Endothelial cell of umbilical vein (primary cell): ENCODE measurements at regions not wholly inside any gene's neighbourhood (a gene's known extent, or its start where the extent isn't known, plus 50 kb on each side); places are given as distances from the start of the nearest gene placed in this dataset.

Experiments used
- BruUV-seq: library from RNA; stranded (reverse); fragments of 400-500 nt; replicated peaks from 2 replicates; lab custom pipeline; 2021; lab: Mats Ljungman, UMichigan
- CTCF ChIA-PET: fragments of 300-600, 350-600 bp; sonication (Branson Sonifier 250); formaldehyde crosslinking; loops from one replicate; lab custom pipeline; 2021; ENCODE audit warnings: antibody characterized with exemption, inconsistent platforms; lab: Charles Lee
- POLR2A ChIA-PET: fragments of 300-600, 350-600 bp; sonication (Branson Sonifier 250); formaldehyde crosslinking; loops from one replicate; lab custom pipeline; 2021; ENCODE audit warnings: antibody characterized with exemption, inconsistent platforms; lab: Charles Lee
- DNase-seq: peaks from one replicate; pipeline ENCODE4 v3.0.0-alpha.2; 2011; ENCODE audit warnings: low read depth, low spot score
- FAIRE-seq: peaks from 2 replicates; lab custom pipeline; 2011; peaks lifted over from hg19 to GRCh38; lab: Jason Lieb, UNC
- H2AFZ ChIP-seq: 2 replicates; pipeline ENCODE4 v1.6.0; 2012; ENCODE audit warnings: low read depth, low read length, control low read depth, inconsistent platforms
- H3K27ac ChIP-seq: 2 replicates; pipeline ENCODE4 v1.5.1; 2011; ENCODE audit warnings: low read depth, mild to moderate bottlenecking, control low read depth, low read length, moderate library complexity; ENCODE audit not compliant: insufficient read depth
- H3K27me3 ChIP-seq, 2 experiments: 2 replicates each; pipeline versions ENCODE4 v1.6.0 to v1.6.1; 2011; ENCODE audit warnings: low read length in 2 of 2, mixed read lengths in 1 of 2; ENCODE audit not compliant: control insufficient read depth in 2 of 2, insufficient read depth in 2 of 2
- H3K36me3 ChIP-seq, 2 experiments: 2 replicates in 1 of 2; 3 replicates in 1 of 2; pipeline ENCODE4 v1.5.1; 2011; ENCODE audit warnings: low read length in 2 of 2, mild to moderate bottlenecking in 1 of 2, moderate library complexity in 1 of 2; ENCODE audit not compliant: control insufficient read depth in 2 of 2, insufficient read depth in 2 of 2; ENCODE audit errors: extremely low read depth in 1 of 2
- H3K4me1 ChIP-seq: 3 replicates; pipeline ENCODE4 v1.5.1; 2011; ENCODE audit warnings: mild to moderate bottlenecking, low read length; ENCODE audit not compliant: control insufficient read depth, insufficient read depth; ENCODE audit errors: extremely low read depth
- H3K4me2 ChIP-seq: 2 replicates; pipeline ENCODE4 v1.6.1; 2011; ENCODE audit warnings: low read length, control low read depth, mixed read lengths; ENCODE audit not compliant: insufficient read depth
- H3K4me3 ChIP-seq, 3 experiments: fragments of 200-600 bp in 1 of 3; sonication (generic), shearing (Covaris generic) in 1 of 3; replicated peaks in 1 of 3; 2 replicates each; pipeline ENCODE4 v1.5.1; 2011 to 2016; ENCODE audit warnings: control low read depth in 3 of 3, low read length in 3 of 3, mild to moderate bottlenecking in 2 of 3, inconsistent platforms in 1 of 3, low read depth in 1 of 3, moderate library complexity in 1 of 3; ENCODE audit not compliant: insufficient read depth in 1 of 3
- H3K79me2 ChIP-seq: 2 replicates; pipeline ENCODE4 v1.6.0; 2012; ENCODE audit warnings: low read length, inconsistent platforms; ENCODE audit not compliant: control insufficient read depth, insufficient read depth
- H3K9ac ChIP-seq: replicated peaks from 2 replicates; pipeline ENCODE3; 2011; ENCODE audit warnings: low read length, control low read depth; ENCODE audit not compliant: insufficient read depth; ENCODE audit errors: extremely low read depth
- H3K9me1 ChIP-seq: replicated peaks from 3 replicates; pipeline ENCODE4 v1.6.0; 2011; ENCODE audit warnings: mild to moderate bottlenecking, low read length; ENCODE audit not compliant: control insufficient read depth, insufficient read depth; ENCODE audit errors: extremely low read depth
- H3K9me3 ChIP-seq: replicated peaks from 2 replicates; pipeline ENCODE4 v1.5.1; 2012; ENCODE audit warnings: low read length, inconsistent platforms; ENCODE audit not compliant: control insufficient read depth, insufficient read depth
- H4K20me1 ChIP-seq: replicated peaks from 2 replicates; pipeline ENCODE3; 2011; ENCODE audit warnings: mild to moderate bottlenecking, low read length; ENCODE audit not compliant: control insufficient read depth, insufficient read depth; ENCODE audit errors: extremely low read depth
- EZH2 ChIP-seq: IDR thresholded peaks from 2 replicates; pipeline ENCODE4 v1.6.1; 2012; ENCODE audit warnings: borderline replicate concordance, low read depth, mild to moderate bottlenecking, moderate library complexity, low read length, inconsistent platforms; ENCODE audit not compliant: severe bottlenecking
- FOS ChIP-seq: IDR thresholded peaks from 2 replicates; pipeline ENCODE4 v1.6.1; 2011; ENCODE audit warnings: mild to moderate bottlenecking, low read length, moderate library complexity, borderline replicate concordance; ENCODE audit not compliant: insufficient read depth
- GATA2 ChIP-seq: IDR thresholded peaks from 2 replicates; pipeline ENCODE4 v1.7.0; 2011; ENCODE audit warnings: low read depth, mild to moderate bottlenecking, moderate library complexity, mixed read lengths, low read length; ENCODE audit not compliant: insufficient read length, insufficient read depth
- JUN ChIP-seq: IDR thresholded peaks from 2 replicates; pipeline ENCODE4 v1.6.1; 2011; ENCODE audit warnings: borderline replicate concordance, low read depth; ENCODE audit not compliant: insufficient read length, insufficient read depth
- MAX ChIP-seq: IDR thresholded peaks from 2 replicates; pipeline ENCODE4 v1.6.1; 2011; ENCODE audit not compliant: insufficient read depth, insufficient read length
- MYC ChIP-seq: IDR thresholded peaks from one replicate; pipeline ENCODE4 v1.6.1; 2011; ENCODE audit warnings: mild to moderate bottlenecking, low read depth, low read length
- POLR2A ChIP-seq: IDR thresholded peaks from 2 replicates; pipeline ENCODE4 v1.6.1; 2012; ENCODE audit warnings: low read depth, mild to moderate bottlenecking, control low read depth, low read length
- POLR2AphosphoS5 ChIP-seq: IDR thresholded peaks from 2 replicates; pipeline ENCODE4 v1.6.1; 2012; ENCODE audit warnings: low read depth, mild to moderate bottlenecking, control low read depth, low read length, moderate library complexity; ENCODE audit not compliant: insufficient read depth
- dilution Hi-C: fragments of 300-500 bp; cut with MboI; formaldehyde crosslinking; loops from one replicate; pipeline ENCODE4 v1.15.0; 2019; ENCODE audit warnings: low sequenced_read_pairs; ENCODE audit not compliant: extremely low pct_ligation_motif_present
- intact Hi-C: fragments of 100-400 bp; cut with micrococcal nuclease; formaldehyde crosslinking; loops from one replicate; pipeline ENCODE4 v1.10.0; 2022
- TF ChIP-seq, protein P1 (sequence below), 2 donors: IDR thresholded peaks; 1 replicate in 1 of 2; 2 replicates in 1 of 2; pipeline ENCODE4 v1.5.1; 2011; ENCODE audit warnings: low read length in 2 of 2, mild to moderate bottlenecking in 2 of 2, moderate library complexity in 2 of 2, control low read depth in 1 of 2, inconsistent platforms in 1 of 2, low read depth in 1 of 2; ENCODE audit not compliant: insufficient read depth in 1 of 2; ENCODE audit errors: extremely low read depth in 1 of 2

DNA sequence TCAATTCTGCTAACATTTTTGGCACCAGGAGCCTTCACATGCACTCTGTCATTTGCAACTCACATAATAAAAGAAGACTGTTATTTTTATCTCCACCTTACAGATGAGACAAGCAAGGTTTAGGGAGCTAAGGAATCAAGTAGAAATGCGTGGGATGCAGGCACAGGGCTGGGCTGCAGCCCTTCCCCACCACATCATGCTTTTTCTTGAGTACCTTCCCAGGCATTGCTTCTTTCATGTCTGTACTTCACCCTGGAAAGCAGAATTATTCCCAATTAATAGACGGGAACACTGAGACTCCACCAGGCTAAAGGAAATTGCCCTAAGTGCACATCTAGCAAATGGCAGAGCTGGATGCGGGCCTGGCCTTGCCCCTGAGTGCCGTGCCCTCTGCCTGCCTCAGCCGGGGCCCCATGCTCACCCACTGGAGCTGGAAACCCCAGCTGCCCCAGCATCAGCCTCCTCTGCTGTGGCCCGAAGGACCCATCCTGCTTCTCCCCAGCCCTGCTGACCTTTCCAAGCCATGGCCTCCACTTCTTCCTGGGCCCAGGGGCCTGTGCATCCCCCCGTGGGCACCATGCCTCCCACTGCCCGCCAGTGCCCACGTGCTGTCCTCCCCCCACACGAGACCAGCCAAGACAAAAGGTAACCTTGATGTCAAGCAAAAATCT, 257.5 kb downstream of the TOMM20 start:
- FAIRE-seq (no peak), DNase-seq (no peak)
- Histone ChIP-seq H3K4me1 (peaks cover 13% of the 10 kb centered on the region), H3K9me1 (no peaks in the 10 kb centered on the region), H3K9me3 (no peaks in the 10 kb centered on the region), H3K79me2 (no peaks in the 10 kb centered on the region), H4K20me1 (no peaks in the 10 kb centered on the region), H3K9ac (no peak overlapping the region), H2AFZ (no peak overlapping the region), H3K36me3 (no peaks in the 10 kb centered on the region), H3K27me3 (no peaks in the 10 kb centered on the region), H3K4me2 (no peak overlapping the region), H3K4me3 (no peak overlapping the region), H3K27ac (no peak overlapping the region)
- CTCF ChIA-PET: no interaction called here
- TF ChIP-seq EZH2 (no peak), MAX (no peak), JUN (no peak), POLR2AphosphoS5 (no peak), POLR2A (no peak), FOS (no peak), MYC (no peak), GATA2 (no peak)
- TF ChIP-seq, protein P1, sequence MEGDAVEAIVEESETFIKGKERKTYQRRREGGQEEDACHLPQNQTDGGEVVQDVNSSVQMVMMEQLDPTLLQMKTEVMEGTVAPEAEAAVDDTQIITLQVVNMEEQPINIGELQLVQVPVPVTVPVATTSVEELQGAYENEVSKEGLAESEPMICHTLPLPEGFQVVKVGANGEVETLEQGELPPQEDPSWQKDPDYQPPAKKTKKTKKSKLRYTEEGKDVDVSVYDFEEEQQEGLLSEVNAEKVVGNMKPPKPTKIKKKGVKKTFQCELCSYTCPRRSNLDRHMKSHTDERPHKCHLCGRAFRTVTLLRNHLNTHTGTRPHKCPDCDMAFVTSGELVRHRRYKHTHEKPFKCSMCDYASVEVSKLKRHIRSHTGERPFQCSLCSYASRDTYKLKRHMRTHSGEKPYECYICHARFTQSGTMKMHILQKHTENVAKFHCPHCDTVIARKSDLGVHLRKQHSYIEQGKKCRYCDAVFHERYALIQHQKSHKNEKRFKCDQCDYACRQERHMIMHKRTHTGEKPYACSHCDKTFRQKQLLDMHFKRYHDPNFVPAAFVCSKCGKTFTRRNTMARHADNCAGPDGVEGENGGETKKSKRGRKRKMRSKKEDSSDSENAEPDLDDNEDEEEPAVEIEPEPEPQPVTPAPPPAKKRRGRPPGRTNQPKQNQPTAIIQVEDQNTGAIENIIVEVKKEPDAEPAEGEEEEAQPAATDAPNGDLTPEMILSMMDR (IDR thresholded peaks at IDR 0.05; ENCODE audit: extremely low read depth in 1 of 2, insufficient read depth in 1 of 2, low read depth in 1 of 2, low read length in 2 of 2): no peak
- POLR2A ChIA-PET: no interaction called here
- dilution Hi-C loops: no loop called here
- intact Hi-C loops: no loop called here
- no TSS peak for BruUV-seq
